Activated CD4-positive, alpha-beta T cell treated with anti-CD3 and anti-CD28 coated beads, Interleukin-2, Interleukin-4, amounts not matched to agents 100 ng/mL and 50 ng/mL, durations not matched to agents 16 hours and 8 hours (primary cell): ENCODE measurements at regions not wholly inside any gene's neighbourhood (a gene's known extent, or its start where the extent isn't known, plus 50 kb on each side); places are given as distances from the start of the nearest gene placed in this dataset.
"Not testable (repeated sequence)": the region's sequence is repeated elsewhere in the genome, so short reads cannot be mapped to it uniquely, and the experiment has no call there.

Experiments used
- DNase-seq: peaks from one replicate; pipeline ENCODE4 v3.0.0-alpha.2; 2020; ENCODE audit warnings: low spot score

DNA sequence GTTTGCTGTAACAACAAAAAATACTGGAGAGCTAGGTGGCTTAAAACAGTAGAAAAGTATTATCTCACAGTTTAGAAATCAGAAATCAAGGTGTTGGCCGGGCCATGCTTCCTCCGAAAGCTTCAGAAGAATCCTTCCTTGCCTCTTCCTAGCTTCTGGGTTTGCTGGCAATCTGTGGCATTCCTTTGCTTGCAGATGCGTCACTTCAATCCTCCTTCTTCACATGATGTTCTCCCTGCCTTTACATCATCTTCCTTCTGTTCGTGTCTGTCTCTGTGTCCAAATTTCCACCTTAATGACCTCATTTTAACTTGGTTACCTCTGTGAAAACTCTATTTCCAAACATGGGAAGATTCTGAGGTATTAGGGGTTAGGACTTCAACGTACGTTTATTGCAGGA lies 90.4 kb upstream of the CHD1 start:
- no peak for DNase-seq

DNA sequence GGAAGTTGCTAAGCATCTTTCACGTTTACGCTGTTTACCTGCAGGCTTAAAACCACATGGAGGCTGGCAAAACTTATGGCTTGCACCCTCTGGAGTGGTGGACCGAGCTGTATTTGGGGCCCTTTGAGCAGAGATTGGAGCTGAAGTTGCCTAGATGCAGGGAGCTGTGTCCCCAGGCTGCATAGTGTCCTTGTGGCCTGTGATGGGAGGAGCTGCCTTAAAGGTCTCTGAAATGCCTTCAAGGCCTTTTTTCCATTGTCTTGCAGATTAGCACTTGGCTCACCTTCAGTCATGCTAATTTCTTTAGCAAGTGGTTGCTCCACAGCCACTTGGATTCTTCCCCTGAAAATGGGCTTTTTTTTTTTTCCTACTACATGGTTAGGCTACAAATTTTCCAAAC lies 81.5 kb upstream of the CHD1 start:
- no peak for DNase-seq

DNA sequence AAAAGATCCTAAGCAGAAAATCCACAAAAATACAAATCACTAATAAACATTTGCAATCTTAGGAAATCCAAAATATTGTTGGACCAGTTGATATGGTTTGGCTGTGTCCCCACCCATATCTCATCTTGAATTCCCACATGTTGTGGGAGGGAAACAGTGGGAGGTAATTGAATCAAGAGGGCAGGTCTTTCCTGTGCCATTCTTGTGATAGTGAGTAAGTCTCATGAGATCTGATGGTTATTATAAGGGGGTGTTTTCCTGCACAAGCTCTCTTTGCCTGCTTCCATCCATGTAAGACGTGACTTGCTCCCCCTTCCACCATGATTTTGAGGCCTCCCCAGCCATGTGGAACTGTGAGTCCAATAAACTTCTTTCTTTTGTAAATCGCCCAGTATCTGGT lies 79.2 kb upstream of the CHD1 start:
- not testable (repeated sequence) for DNase-seq

DNA sequence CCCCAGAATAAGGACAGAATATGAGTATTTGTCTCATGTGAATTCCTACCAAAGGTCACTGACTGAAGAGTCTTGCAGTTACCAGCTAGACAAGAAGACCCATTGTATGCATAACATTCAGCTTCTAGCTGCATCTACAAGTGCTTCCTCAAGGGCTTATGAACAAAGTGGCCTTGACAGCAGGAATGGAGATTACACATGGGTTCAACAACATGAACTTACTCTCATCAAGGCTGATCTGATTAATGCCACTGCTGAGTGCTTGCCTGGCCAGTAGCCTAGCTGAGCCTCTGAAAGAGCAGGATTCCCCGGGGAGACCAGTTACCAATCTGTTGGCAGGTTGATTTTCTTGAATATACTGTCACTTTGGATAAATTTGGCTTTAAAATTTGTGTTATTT lies 76.7 kb upstream of the CHD1 start:
- no peak for DNase-seq

DNA sequence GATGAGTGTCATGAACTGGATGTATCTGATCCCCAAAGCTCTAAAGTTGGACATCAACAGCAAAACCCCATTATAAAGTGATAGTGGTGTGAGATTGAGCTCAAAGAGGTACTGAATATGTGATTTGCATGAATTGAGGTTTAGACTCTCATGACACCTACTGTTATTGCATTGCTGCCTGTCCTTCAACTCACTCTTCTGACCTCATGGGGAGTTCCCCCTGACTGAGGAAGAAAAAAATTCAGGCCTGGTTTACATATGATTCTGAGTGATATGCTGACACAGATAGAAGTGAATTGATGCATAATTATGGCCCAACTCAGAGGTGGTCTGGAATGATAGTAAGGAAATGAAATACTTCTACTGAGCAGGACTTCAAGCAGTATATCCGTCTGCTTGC lies 76.2 kb upstream of the CHD1 start:
- DNase-seq, result peak; percentile 21

DNA sequence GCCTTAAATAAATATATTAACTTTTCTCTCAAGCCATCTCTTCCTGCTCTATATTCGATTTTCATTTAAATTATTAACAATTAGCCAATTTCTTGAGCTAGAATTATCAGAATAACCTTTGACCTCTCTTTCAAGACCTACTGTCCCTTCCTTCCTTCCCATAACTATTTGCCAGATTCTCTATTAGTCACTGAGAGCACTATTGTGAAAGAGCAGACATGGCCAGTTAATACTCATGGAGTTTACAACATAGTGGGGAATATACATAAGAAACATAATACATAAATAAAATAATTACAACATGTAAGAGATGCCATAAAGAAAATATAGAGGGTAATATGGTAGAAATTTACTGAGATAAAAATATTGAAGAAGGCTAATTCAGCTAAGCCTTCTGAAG lies 72.1 kb upstream of the CHD1 start:
- no peak for DNase-seq

DNA sequence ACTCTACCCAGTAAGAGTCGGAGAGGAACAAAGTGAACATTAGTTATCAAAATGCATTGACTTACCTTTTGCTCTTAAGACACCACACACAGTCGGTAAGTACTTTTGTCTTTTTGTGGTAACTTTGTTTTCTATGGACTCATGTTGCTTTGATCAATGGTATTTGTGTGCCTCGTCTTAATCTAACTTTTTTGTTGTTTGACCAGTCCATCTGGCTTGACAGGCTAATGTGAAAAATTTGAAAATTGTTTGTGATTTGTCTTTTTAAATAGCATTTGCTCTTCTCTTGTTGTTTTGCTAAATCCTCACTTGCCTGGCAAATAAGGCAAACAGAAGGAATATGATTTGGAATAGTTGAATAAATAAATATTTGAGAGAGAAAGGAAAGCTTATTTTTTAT lies 71.4 kb upstream of the CHD1 start:
- DNase-seq, result no peak

DNA sequence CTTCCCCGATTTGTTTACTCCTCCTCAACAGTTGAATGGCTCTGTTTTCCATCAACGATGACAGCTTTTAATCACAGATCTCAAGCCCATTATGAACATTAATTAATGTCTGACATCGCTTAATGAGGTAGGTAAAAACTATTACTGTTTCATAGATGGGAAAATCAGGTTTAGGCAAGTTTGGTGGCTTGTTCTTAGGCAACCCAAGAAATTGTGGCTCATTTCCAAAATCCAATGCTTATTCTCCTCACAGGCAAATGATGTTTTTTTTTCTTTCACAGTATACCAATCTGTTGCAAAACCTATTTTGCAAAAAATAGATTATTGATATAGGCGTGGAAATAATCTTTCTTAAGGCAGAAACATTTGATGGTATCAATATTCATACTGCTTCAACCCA lies 70.8 kb upstream of the CHD1 start:
- no peak for DNase-seq

DNA sequence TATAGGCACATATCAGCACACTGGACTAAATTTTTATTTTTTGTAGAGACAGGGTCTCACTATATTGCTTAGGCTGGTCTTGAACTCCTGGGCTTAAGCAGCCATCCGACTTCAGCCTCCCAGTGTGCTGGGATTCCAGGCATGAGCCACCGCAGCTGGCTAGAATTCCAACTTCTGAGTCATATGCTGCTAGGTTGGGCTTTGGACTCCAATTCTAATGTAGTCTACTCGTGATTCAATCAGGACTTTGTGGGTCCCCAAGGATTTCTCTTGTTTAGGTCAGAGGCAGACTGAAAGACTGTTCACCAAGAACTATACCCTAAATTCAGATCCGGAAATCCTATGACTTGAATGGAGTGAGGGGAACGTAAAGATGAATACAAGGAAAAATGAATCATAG lies 68.2 kb upstream of the CHD1 start:
- no peak for DNase-seq

DNA sequence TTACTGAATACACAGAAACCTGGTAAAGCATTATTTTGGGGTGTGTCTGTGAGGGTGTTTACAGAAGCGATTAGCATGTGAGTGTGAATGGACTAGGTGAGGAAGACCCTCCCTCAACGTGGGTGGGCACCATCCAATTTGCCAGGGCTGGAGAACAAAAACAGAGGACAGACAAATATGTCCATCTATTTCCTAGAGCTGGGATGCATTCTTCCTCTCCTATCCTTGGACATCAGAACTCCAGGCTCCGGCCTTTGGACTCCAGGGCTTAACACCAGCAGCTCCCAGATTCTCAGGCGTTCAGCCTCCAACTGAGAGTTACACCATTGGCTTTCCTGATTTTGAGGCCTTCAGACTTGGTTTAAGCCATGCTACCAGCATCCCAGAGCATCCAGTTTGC lies 65.8 kb upstream of the CHD1 start:
- DNase-seq, result no peak

DNA sequence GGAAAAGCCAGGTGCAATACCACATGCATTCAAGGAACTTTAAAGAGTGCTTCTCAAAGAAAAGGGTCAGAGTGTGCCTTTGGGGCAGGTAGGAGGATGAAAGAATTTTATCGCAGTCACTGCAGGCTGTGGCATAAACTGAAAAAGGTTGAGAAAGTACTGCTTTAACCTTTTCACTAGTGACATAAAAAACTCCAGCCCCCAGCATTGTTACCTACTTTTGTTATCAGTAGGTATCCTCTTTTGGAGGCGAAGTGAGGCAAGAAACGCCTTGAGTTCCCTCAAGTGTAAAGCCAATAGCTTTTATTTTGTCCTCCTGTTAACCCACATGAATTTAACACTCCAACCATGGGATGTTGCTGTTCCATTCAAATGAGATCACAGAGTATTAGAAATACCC lies 64.7 kb upstream of the CHD1 start:
- DNase-seq, result no peak

DNA sequence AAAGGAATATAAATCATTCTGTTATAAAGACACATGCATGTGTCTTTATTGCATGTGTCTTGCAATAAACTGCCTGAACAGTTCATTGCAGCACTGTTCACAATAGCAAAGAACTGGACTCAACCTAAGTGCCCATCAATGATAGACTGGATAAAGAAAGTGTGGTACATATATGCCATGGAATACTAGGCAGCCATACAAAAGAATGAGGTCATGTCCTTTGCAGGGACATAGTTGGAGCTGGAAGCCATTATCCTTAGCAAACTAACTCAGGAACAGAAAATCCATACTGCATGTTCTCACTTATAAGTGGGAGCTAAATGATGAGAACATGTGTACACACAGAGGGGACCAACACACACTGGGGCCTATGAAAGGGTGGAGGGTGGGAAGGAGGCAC lies 63.7 kb upstream of the CHD1 start:
- no peak for DNase-seq

DNA sequence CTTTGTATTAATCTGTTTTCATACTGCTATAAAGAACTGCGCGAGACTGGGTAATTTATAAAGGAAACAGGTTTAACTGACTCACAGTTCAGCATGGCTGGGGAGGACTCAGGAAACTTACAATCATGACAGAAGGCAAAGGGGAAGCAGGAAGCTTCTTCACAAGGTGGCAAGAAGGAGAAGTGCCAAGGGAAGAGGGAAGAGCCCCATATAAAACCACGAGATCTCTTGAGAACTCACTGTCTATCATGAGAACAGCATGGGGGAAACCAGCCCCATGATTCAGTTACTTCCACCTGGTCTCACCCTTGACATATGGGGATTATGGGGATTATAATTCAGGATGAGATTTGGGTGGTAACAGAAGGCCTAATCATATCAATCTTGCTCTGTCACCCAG lies 60.9 kb upstream of the CHD1 start:
- DNase-seq, result no peak

DNA sequence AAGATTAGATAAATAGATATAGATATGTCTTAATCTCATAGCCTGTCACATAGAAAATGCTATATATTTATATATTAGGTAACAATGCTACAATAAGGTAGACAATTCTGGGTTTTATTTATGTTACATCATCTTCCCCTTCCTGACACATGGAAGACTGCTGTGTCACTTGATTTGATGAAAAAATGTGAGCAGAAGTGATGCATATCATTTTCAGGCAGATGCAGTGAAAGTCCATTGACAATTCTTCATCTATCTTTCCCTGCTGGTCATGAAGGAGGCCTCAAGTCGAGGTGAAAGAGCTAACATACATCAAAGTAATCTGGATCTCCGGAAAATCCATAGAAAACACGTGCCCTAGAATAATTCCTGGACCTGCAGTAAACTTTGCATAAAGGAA lies 57.8 kb upstream of the CHD1 start:
- DNase-seq, result no peak

DNA sequence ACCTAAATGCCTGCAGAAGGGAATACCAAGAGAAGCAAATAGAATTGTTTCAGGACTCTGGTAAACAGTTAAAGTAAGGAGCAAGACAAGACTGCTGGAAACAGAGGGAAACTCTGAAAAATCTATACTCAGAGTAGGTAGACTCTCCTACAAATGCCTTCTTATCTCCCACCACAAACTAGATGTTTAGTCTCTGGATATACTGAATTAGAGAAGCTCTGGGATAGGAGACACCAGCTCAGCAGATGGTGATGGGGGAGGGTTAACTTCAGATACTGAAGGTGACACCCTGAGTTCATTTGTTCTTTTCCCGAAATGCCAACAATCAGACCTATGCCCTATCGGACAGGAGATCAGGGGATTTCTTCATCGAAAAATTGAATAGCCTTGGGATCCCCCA lies 54.1 kb upstream of the CHD1 start:
- DNase-seq, result no peak
